Suprapubic skin (tissue), 4 donors: ENCODE measurements at regions not wholly inside any gene's neighbourhood (a gene's known extent, or its start where the extent isn't known, plus 50 kb on each side); places are given as distances from the start of the nearest gene placed in this dataset.

Experiments
- DNase-seq, 2 donors: peaks; one replicate each; pipeline ENCODE4 v3.0.0-alpha.2; 2019; ENCODE audit warnings: low spot score in 2 of 2
- H3K27ac ChIP-seq: fragments of 200-600 bp; sonication (generic); one replicate; pipeline ENCODE4 v1.5.1; 2019
- H3K27me3 ChIP-seq: fragments of 200-600 bp; sonication (generic); one replicate; pipeline ENCODE4 v1.5.1; 2019
- H3K36me3 ChIP-seq: fragments of 200-600 bp; sonication (generic); one replicate; pipeline ENCODE4 v1.5.1; 2019
- H3K4me1 ChIP-seq: fragments of 200-600 bp; sonication (generic); one replicate; pipeline ENCODE4 v1.5.1; 2019
- H3K4me3 ChIP-seq: fragments of 200-600 bp; sonication (generic); one replicate; pipeline ENCODE4 v1.5.1; 2019; ENCODE audit warnings: mild to moderate bottlenecking
- H3K9me3 ChIP-seq: fragments of 200-600 bp; sonication (generic); one replicate; pipeline ENCODE4 v1.5.1; 2019
- EP300 ChIP-seq: sonication (generic); formaldehyde crosslinking; IDR thresholded peaks from one replicate; pipeline ENCODE4 v1.6.1; 2017; ENCODE audit warnings: antibody characterized with exemption
- POLR2A ChIP-seq, 2 donors: fragments of 450-650 bp; IDR thresholded peaks; one replicate each; pipeline ENCODE4 v1.6.1; 2017; ENCODE audit warnings: antibody characterized with exemption in 2 of 2, mild to moderate bottlenecking in 2 of 2, moderate library complexity in 2 of 2
- POLR2AphosphoS5 ChIP-seq, 3 donors: sonication (generic); formaldehyde crosslinking; IDR thresholded peaks; one replicate each; pipeline ENCODE4 v1.6.1; 2017; ENCODE audit warnings: antibody characterized with exemption in 3 of 3
- WGBS: methylation state at CpG from one replicate; pipeline ENCODE4 v1.1.5; 2018; 5-methylcytosine and 5-hydroxymethylcytosine counted together
- TF ChIP-seq, protein P1 (sequence below), 2 donors: fragments of 200-600 bp in 1 of 2; fragments of 450-650 bp in 1 of 2; sonication (generic) in 1 of 2; IDR thresholded peaks; one replicate each; pipeline ENCODE4 v1.5.1; 2016 to 2019; ENCODE audit warnings: antibody characterized with exemption in 2 of 2, mild to moderate bottlenecking in 1 of 2, moderate library complexity in 1 of 2

GRCh38 chrX:3962511-3963311 lies 249.3 kb upstream of the PRKX start:
- TF ChIP-seq POLR2A (IDR thresholded peaks at IDR 0.05) = no peak
- TF ChIP-seq POLR2AphosphoS5 (IDR thresholded peaks at IDR 0.05) = no peak
- TF ChIP-seq, protein P1, sequence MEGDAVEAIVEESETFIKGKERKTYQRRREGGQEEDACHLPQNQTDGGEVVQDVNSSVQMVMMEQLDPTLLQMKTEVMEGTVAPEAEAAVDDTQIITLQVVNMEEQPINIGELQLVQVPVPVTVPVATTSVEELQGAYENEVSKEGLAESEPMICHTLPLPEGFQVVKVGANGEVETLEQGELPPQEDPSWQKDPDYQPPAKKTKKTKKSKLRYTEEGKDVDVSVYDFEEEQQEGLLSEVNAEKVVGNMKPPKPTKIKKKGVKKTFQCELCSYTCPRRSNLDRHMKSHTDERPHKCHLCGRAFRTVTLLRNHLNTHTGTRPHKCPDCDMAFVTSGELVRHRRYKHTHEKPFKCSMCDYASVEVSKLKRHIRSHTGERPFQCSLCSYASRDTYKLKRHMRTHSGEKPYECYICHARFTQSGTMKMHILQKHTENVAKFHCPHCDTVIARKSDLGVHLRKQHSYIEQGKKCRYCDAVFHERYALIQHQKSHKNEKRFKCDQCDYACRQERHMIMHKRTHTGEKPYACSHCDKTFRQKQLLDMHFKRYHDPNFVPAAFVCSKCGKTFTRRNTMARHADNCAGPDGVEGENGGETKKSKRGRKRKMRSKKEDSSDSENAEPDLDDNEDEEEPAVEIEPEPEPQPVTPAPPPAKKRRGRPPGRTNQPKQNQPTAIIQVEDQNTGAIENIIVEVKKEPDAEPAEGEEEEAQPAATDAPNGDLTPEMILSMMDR (IDR thresholded peaks at IDR 0.05) = no peak
- no peak for TF ChIP-seq EP300
- no peaks in the 10 kb centered on the region for H3K4me1 ChIP-seq
- DNase-seq = no peak
- H3K27me3 ChIP-seq = no peaks in the 10 kb centered on the region
- no peaks in the 10 kb centered on the region for H3K36me3 ChIP-seq
- WGBS = 3% methylated on average over 13 of the region's 13 CpGs
- no peaks in the 10 kb centered on the region for H3K9me3 ChIP-seq
- no peak overlapping the region for H3K27ac ChIP-seq
- H3K4me3 ChIP-seq = no peak overlapping the region

- Histone ChIP-seq H3K4me1 (no peaks in the 10 kb centered on the region), H3K4me3 (no peak overlapping the region), H3K27ac (no peak overlapping the region), H3K36me3 (no peaks in the 10 kb centered on the region), H3K27me3 (no peaks in the 10 kb centered on the region), H3K9me3 (no peaks in the 10 kb centered on the region)
- no peak for DNase-seq
- TF ChIP-seq EP300 (no peak), POLR2A (IDR thresholded peaks at IDR 0.05) (no peak), POLR2AphosphoS5 (IDR thresholded peaks at IDR 0.05) (no peak)
- TF ChIP-seq, protein P1 (IDR thresholded peaks at IDR 0.05) = no peak
Observed at GRCh38 chrX:3960952-3961351, 247.5 kb upstream of the PRKX start.

GRCh38 chrX:3951859-3952258 lies 238.4 kb upstream of the PRKX start:
- no peaks in the 10 kb centered on the region for H3K9me3 ChIP-seq
- no peaks in the 10 kb centered on the region for H3K27me3 ChIP-seq
- H3K4me3 ChIP-seq = no peak overlapping the region
- no peaks in the 10 kb centered on the region for H3K36me3 ChIP-seq
- TF ChIP-seq POLR2A (IDR thresholded peaks at IDR 0.05) = no peak
- TF ChIP-seq, protein P1 (IDR thresholded peaks at IDR 0.05) = no peak
- 77% methylated on average over 2 of the region's 2 CpGs for WGBS
- no peaks in the 10 kb centered on the region for H3K4me1 ChIP-seq
- H3K27ac ChIP-seq = no peak overlapping the region
- DNase-seq = no peak

GRCh38 chrX:3950373-3950772 lies 236.9 kb upstream of the PRKX start:
- Histone ChIP-seq H3K4me3 (no peak overlapping the region), H3K27ac (no peak overlapping the region), H3K9me3 (no peaks in the 10 kb centered on the region), H3K4me1 (no peaks in the 10 kb centered on the region), H3K27me3 (no peaks in the 10 kb centered on the region), H3K36me3 (no peaks in the 10 kb centered on the region)
- TF ChIP-seq, protein P1 (IDR thresholded peaks at IDR 0.05) = no peak
- TF ChIP-seq EP300 (no peak), POLR2AphosphoS5 (IDR thresholded peaks at IDR 0.05) (no peak), POLR2A (IDR thresholded peaks at IDR 0.05) (no peak)
- DNase-seq = no peak
- 58% methylated on average over 3 of the region's 3 CpGs for WGBS

GRCh38 chrX:3943965-3944364 lies 230.5 kb upstream of the PRKX start:
- no peaks in the 10 kb centered on the region for H3K27me3 ChIP-seq
- TF ChIP-seq, protein P1 (IDR thresholded peaks at IDR 0.05) = no peak
- TF ChIP-seq POLR2A (IDR thresholded peaks at IDR 0.05) = no peak
- no peak for TF ChIP-seq POLR2AphosphoS5 (IDR thresholded peaks at IDR 0.05)
- no peak for TF ChIP-seq EP300
- no peak for DNase-seq
- H3K36me3 ChIP-seq = no peaks in the 10 kb centered on the region
- H3K4me3 ChIP-seq = no peak overlapping the region
- H3K27ac ChIP-seq = no peak overlapping the region
- no peaks in the 10 kb centered on the region for H3K4me1 ChIP-seq
- WGBS = 55% methylated on average over 3 of the region's 3 CpGs
- no peaks in the 10 kb centered on the region for H3K9me3 ChIP-seq
